PC-9 (cell line): ENCODE measurements at regions not wholly inside any gene's neighbourhood (a gene's known extent, or its start where the extent isn't known, plus 50 kb on each side); places are given as distances from the start of the nearest gene placed in this dataset.

Source experiments
- CTCF ChIP-seq: fragments of 200-600 bp; sonication (generic); conservative IDR thresholded peaks from 2 replicates; pipeline ENCODE4 v1.6.1; 2017; ENCODE audit warnings: mixed run types, antibody characterized with exemption, mild to moderate bottlenecking, moderate library complexity
- EZH2 ChIP-seq: fragments of 200-600 bp; sonication (generic); IDR thresholded peaks from 2 replicates; pipeline ENCODE4 v1.8.0; 2017; ENCODE audit warnings: antibody characterized with exemption, low read depth

GRCh38 chr5:100026606-100027005, 508.6 kb upstream of the FAM174A start:
- TF ChIP-seq CTCF, result no peak
- no peak for TF ChIP-seq EZH2
